Transverse colon (tissue), 4 donors: ENCODE measurements at regions not wholly inside any gene's neighbourhood (a gene's known extent, or its start where the extent isn't known, plus 50 kb on each side); places are given as distances from the start of the nearest gene placed in this dataset.

Source experiments
- DNase-seq: peaks from one replicate; pipeline ENCODE4 v3.0.0-alpha.2; 2019
- H3K27ac ChIP-seq, 4 donors: fragments of 200-600 bp; sonication (generic); 2 replicates each; pipeline ENCODE4 v1.5.1; 2016 to 2018; ENCODE audit warnings: inconsistent platforms in 4 of 4
- H3K27me3 ChIP-seq: fragments of 200-600 bp; sonication (generic); 2 replicates; pipeline ENCODE4 v1.5.1; 2017; ENCODE audit warnings: inconsistent platforms
- H3K36me3 ChIP-seq, 4 donors: fragments of 200-600 bp; sonication (generic); 2 replicates each; pipeline ENCODE4 v1.5.1; 2017 to 2019; ENCODE audit warnings: inconsistent platforms in 4 of 4
- H3K4me1 ChIP-seq, 4 donors: fragments of 200-600 bp; sonication (generic); 2 replicates each; pipeline ENCODE4 v1.5.1; 2017 to 2020; ENCODE audit warnings: inconsistent platforms in 4 of 4
- H3K4me3 ChIP-seq, 4 donors: fragments of 200-600 bp; sonication (generic); 1 replicate in 1 of 4; 2 replicates in 3 of 4; pipeline versions ENCODE4 v1.5.1 to v1.6.1; 2017 to 2019; ENCODE audit warnings: inconsistent platforms in 4 of 4
- H3K9me3 ChIP-seq, 2 donors: fragments of 200-600 bp; sonication (generic); 2 replicates each; pipeline ENCODE4 v1.5.1; 2017 to 2019; ENCODE audit warnings: inconsistent platforms in 2 of 2
- CTCF ChIP-seq, 5 experiments: fragments of 200-600 bp in 3 of 5; fragments of 450-650 bp in 2 of 5; sonication (generic) in 3 of 5; IDR thresholded peaks; 1 replicate in 2 of 5; 2 replicates in 3 of 5; pipeline ENCODE4 v1.5.1; 2016 to 2017; ENCODE audit warnings: antibody characterized with exemption in 5 of 5, inconsistent platforms in 3 of 5, mild to moderate bottlenecking in 2 of 5, moderate library complexity in 1 of 5
- EP300 ChIP-seq: sonication (generic); formaldehyde crosslinking; IDR thresholded peaks from one replicate; pipeline ENCODE4 v1.6.1; 2017; ENCODE audit warnings: antibody characterized with exemption, low read depth
- POLR2A ChIP-seq: fragments of 450-650 bp; IDR thresholded peaks from one replicate; pipeline ENCODE4 v1.6.1; 2016; ENCODE audit warnings: antibody characterized with exemption, mild to moderate bottlenecking, moderate library complexity
- POLR2AphosphoS5 ChIP-seq, 3 donors: sonication (generic); formaldehyde crosslinking; IDR thresholded peaks; one replicate each; pipeline ENCODE4 v1.6.1; 2016; ENCODE audit warnings: antibody characterized with exemption in 3 of 3
- WGBS, 2 donors: methylation state at CpG; one replicate each; pipeline ENCODE4 v1.1.5; 2018; ENCODE audit warnings: low coverage in 1 of 2; 5-methylcytosine and 5-hydroxymethylcytosine counted together
- in situ Hi-C, 4 donors: fragments of 200-750 bp; cut with MboI; loops; one replicate each; pipeline versions ENCODE4 v1.15.0 to v1.15.1; 2017; ENCODE audit warnings: low sequenced_read_pairs in 3 of 4, low pct_ligation_motif_present in 1 of 4, low pct_unique_long_range_greater_than_20kb in 1 of 4
- intact Hi-C: fragments of 100-400 bp; cut with DNase I; formaldehyde crosslinking; loops from one replicate; pipeline ENCODE4 v1.15.1; 2023; ENCODE audit warnings: low total_unique reads

DNA sequence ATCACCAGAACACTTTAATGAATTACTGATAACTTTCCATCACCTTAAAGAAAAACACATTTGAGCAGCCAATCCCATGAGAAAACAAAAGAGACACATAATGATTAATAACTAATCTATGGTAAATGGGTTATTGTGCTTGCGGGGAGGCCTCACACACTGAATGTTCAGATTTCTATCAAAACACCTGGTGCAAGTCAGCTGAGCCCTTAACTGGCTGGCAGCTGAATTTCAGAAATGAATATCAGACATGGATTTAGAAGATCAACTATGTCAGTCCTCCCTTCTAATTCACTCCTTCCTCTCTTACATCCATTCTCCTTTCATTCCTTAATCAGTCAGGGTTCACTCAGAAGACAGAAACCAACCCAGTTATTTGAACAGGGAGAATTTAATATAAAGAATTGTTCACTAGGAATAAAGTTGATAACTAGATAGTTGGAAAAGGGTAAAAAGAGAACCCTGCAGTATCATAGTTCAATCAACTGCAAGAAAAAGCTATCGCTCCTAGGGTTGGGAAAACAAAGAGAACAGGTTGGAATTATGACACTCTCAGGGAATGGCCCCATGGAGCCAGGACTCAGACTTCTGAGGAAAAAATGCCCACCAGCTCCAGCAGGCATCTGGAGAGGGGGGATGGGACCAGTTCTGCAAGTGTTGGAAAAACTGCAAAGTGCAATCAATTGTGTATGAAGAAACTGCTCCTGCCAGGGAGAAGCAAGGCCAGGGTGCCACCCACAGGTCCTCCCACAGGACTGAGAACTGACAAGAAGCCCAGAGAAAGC lies 577.1 kb upstream of the CDH5 start:
- H3K27me3 ChIP-seq: no peaks in the 10 kb centered on the region
- no peak for TF ChIP-seq POLR2AphosphoS5 (IDR thresholded peaks at IDR 0.05)
- no peak for TF ChIP-seq POLR2A
- no peak for TF ChIP-seq CTCF (IDR thresholded peaks at IDR 0.05)
- TF ChIP-seq EP300: no peak
- 94 to 100% methylated on average over 2 of the region's 2 CpGs for WGBS, 2 donors
- in situ Hi-C loops (no loop called here), intact Hi-C loops (no loop called here)
- no peaks in the 10 kb centered on the region for H3K9me3 ChIP-seq
- DNase-seq: no peak
- H3K36me3 ChIP-seq: no peaks in the 10 kb centered on the region
- H3K4me1 ChIP-seq: no peaks in the 10 kb centered on the region
- no peak overlapping the region for H3K4me3 ChIP-seq
- no peak overlapping the region for H3K27ac ChIP-seq

- no peaks in the 10 kb centered on the region for H3K4me1 ChIP-seq
- TF ChIP-seq POLR2AphosphoS5 (IDR thresholded peaks at IDR 0.05): no peak
- WGBS, 2 donors: 73 to 94% methylated on average over 2 to 4 of the region's 4 CpGs
- H3K4me3 ChIP-seq: no peak overlapping the region
- H3K36me3 ChIP-seq: no peaks in the 10 kb centered on the region
- no peak overlapping the region for H3K27ac ChIP-seq
- in situ Hi-C loops: no loop called here
- no peaks in the 10 kb centered on the region for H3K9me3 ChIP-seq
- intact Hi-C loops: no loop called here
- DNase-seq: no peak
- no peaks in the 10 kb centered on the region for H3K27me3 ChIP-seq
Measured at GRCh38 chr16:65788434-65789140, 577.9 kb upstream of the CDH5 start.

- no peak for TF ChIP-seq POLR2A
- TF ChIP-seq POLR2AphosphoS5 (IDR thresholded peaks at IDR 0.05): no peak
- TF ChIP-seq EP300: no peak
- Histone ChIP-seq H3K27ac (no peak overlapping the region), H3K27me3 (no peaks in the 10 kb centered on the region), H3K4me3 (no peak overlapping the region), H3K4me1 (no peaks in the 10 kb centered on the region), H3K36me3 (no peaks in the 10 kb centered on the region), H3K9me3 (no peaks in the 10 kb centered on the region)
- DNase-seq: no peak
- WGBS, 2 donors: 84 to 90% methylated on average over 10 to 11 of the region's 11 CpGs
- intact Hi-C loops (no loop called here), in situ Hi-C loops (no loop called here)
Measured at GRCh38 chr16:65787921-65788320, 578.6 kb upstream of the CDH5 start.

DNA sequence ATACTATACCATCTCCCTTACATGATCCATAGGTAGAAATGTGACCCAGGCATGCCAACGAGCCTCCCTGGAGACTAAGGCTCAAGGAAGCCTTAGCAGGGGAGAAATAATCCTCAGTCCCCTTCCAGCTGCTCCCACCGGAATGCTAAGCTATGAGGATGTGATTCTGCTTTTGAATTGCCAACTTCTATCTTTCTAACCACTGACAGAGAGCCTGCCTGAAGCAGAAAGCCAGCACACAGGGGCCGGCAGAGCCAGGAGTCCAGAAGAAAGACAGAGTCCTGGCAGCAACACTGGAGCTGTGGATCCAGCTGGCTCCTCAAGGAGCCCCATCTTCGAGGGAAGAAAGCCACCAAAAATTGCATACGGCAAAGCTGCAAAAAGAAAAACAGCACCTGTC lies 579.6 kb upstream of the CDH5 start:
- 31 to 52% methylated on average over 3 to 5 of the region's 5 CpGs for WGBS, 2 donors

More for the DNA sequence above, 579.6 kb upstream of the CDH5 start:
- intact Hi-C loops: no loop called here
- Histone ChIP-seq H3K27me3 (no peaks in the 10 kb centered on the region), H3K36me3 (no peaks in the 10 kb centered on the region), H3K27ac (no peak overlapping the region), H3K4me1 (peaks cover 0 to 4% (median 0%) of the 10 kb centered on the region in 4 donors), H3K9me3 (no peaks in the 10 kb centered on the region), H3K4me3 (no peak overlapping the region)
- TF ChIP-seq POLR2A (no peak), POLR2AphosphoS5 (IDR thresholded peaks at IDR 0.05) (no peak), CTCF (IDR thresholded peaks at IDR 0.05) (no peak), EP300 (no peak)
- DNase-seq: no peak
- in situ Hi-C loops: no loop called here
